ENCODE measurements at regions not wholly inside any gene's neighbourhood (a gene's known extent, or its start where the extent isn't known, plus 50 kb on each side); places are given as distances from the start of the nearest gene placed in this dataset. TPM values are rescaled to one million over a fixed set of nuclear protein-coding genes. Genes with fewer than 3 reads are reported as not detected.
"Not testable (repeated sequence)": the region's sequence is repeated elsewhere in the genome, so short reads cannot be mapped to it uniquely, and the experiment has no call there.

DNA sequence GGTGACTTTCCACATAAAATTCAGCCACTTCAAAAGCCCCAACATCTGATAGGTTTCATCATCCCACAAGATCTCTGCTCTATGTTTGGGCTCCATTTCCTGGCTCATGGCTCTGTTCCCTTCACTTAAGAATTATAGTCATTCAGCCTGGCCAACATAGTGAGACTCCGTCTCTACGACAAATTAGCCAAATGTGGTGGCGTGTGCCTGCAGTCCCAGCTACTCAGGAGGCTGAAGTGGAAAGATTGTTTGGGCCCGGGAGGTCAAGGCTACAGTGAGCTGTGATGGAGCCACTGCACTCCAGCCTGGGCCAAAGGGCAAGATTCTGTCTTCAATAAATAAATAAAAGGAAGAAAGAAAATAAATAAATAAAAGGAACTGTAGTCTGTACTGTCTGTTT is 57.9 kb upstream of the CTSV start:
- TF ChIP-seq POLR2A (IDR thresholded peaks at IDR 0.05), result no peak
- TF ChIP-seq, protein P1, sequence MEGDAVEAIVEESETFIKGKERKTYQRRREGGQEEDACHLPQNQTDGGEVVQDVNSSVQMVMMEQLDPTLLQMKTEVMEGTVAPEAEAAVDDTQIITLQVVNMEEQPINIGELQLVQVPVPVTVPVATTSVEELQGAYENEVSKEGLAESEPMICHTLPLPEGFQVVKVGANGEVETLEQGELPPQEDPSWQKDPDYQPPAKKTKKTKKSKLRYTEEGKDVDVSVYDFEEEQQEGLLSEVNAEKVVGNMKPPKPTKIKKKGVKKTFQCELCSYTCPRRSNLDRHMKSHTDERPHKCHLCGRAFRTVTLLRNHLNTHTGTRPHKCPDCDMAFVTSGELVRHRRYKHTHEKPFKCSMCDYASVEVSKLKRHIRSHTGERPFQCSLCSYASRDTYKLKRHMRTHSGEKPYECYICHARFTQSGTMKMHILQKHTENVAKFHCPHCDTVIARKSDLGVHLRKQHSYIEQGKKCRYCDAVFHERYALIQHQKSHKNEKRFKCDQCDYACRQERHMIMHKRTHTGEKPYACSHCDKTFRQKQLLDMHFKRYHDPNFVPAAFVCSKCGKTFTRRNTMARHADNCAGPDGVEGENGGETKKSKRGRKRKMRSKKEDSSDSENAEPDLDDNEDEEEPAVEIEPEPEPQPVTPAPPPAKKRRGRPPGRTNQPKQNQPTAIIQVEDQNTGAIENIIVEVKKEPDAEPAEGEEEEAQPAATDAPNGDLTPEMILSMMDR (IDR thresholded peaks at IDR 0.05), result no peak
- Histone ChIP-seq H3K9me3 (no peaks in the 10 kb centered on the region), H3K4me3 (no peak overlapping the region), H3K27ac (no peak overlapping the region), H3K27me3 (no peaks in the 10 kb centered on the region), H3K4me1 (no peaks in the 10 kb centered on the region), H3K36me3 (replicated peaks in 1 of 2; ENCODE audit: insufficient read depth in 1 of 2, low read depth in 2 of 2) (no peaks in the 10 kb centered on the region)
- no peak for DNase-seq
- WGBS, 2 donors, result 91 to 93% methylated on average over 4 of the region's 4 CpGs
- intact Hi-C loops (cut with DNase I), result no loop called here
- no peak for ATAC-seq

GRCh38 chr9:97089361-97089760 is 50.4 kb upstream of the CTSV start:
- H3K9me3 ChIP-seq; DNase-seq; H3K4me3 ChIP-seq; H3K36me3 ChIP-seq (replicated peaks in 1 of 2; ENCODE audit: insufficient read depth in 1 of 2, low read depth in 2 of 2); intact Hi-C loops (cut with DNase I); H3K4me1 ChIP-seq; H3K27ac ChIP-seq; ATAC-seq; H3K27me3 ChIP-seq: not testable (repeated sequence)
- 65 to 77% methylated on average over 3 of the region's 3 CpGs for WGBS, 2 donors

Small RNA genes in the stretch of these regions (small RNA-seq; reads per million reads assigned to genes)
- gene RNU6-798P, result not detected
